ENCODE measurements at regions not wholly inside any gene's neighbourhood (a gene's known extent, or its start where the extent isn't known, plus 50 kb on each side); places are given as distances from the start of the nearest gene placed in this dataset.

GRCh38 chr12:67754933-67755697 is 106.6 kb downstream of the DYRK2 start:
- Histone ChIP-seq H3K4me3 (no peak overlapping the region), H3K9me3 (ENCODE audit: low read depth) (no peaks in the 10 kb centered on the region), H2AFZ (no peak overlapping the region), H3K27me3 (no peaks in the 10 kb centered on the region), H3K4me2 (no peak overlapping the region), H4K20me1 (ENCODE audit: insufficient read depth, poor library complexity, severe bottlenecking) (no peaks in the 10 kb centered on the region), H3K4me1 (ENCODE audit: insufficient read depth) (peaks cover 8% of the 10 kb centered on the region), H3K36me3 (replicated peaks; ENCODE audit: insufficient read depth, low read depth) (no peaks in the 10 kb centered on the region), H3K79me2 (no peaks in the 10 kb centered on the region), H3K27ac (no peak overlapping the region), H3K9me2 (replicated peaks; ENCODE audit: insufficient read depth) (no peaks in the 10 kb centered on the region)
- DNase-seq (ENCODE audit: low spot score): no peak
- WGBS (ENCODE audit: low lambda C conversion rate, missing lambda C conversion rate): 87% methylated on average over 9 of the region's 9 CpGs
- TF ChIP-seq CTCF (IDR thresholded peaks at IDR 0.05; ENCODE audit: poor library complexity) (no peak), EZH2phosphoT487 (IDR thresholded peaks at IDR 0.05; ENCODE audit: low read depth, severe bottlenecking, unreplicated experiment) (no peak), EZH2 (IDR thresholded peaks at IDR 0.05; ENCODE audit: borderline replicate concordance) (no peak)

GRCh38 chr12:67757651-67758050 is 109.1 kb downstream of the DYRK2 start:
- no peak for TF ChIP-seq EZH2 (IDR thresholded peaks at IDR 0.05; ENCODE audit: borderline replicate concordance)
- TF ChIP-seq EZH2phosphoT487 (IDR thresholded peaks at IDR 0.05; ENCODE audit: low read depth, severe bottlenecking, unreplicated experiment): no peak
- no peak for TF ChIP-seq CTCF (IDR thresholded peaks at IDR 0.05; ENCODE audit: poor library complexity)
- WGBS (ENCODE audit: low lambda C conversion rate, missing lambda C conversion rate): 98% methylated on average over 2 of the region's 2 CpGs

GRCh38 chr12:67758119-67758518 is 109.6 kb downstream of the DYRK2 start:
- no peak for DNase-seq (ENCODE audit: low spot score)
- Histone ChIP-seq H3K4me1 (ENCODE audit: insufficient read depth) (no peaks in the 10 kb centered on the region), H3K4me2 (no peak overlapping the region), H3K79me2 (no peaks in the 10 kb centered on the region), H3K27me3 (no peaks in the 10 kb centered on the region), H3K4me3 (no peak overlapping the region), H2AFZ (no peak overlapping the region), H3K9me3 (ENCODE audit: low read depth) (no peaks in the 10 kb centered on the region), H3K27ac (no peak overlapping the region), H4K20me1 (ENCODE audit: insufficient read depth, poor library complexity, severe bottlenecking) (no peaks in the 10 kb centered on the region), H3K9me2 (replicated peaks; ENCODE audit: insufficient read depth) (no peaks in the 10 kb centered on the region), H3K36me3 (replicated peaks; ENCODE audit: insufficient read depth, low read depth) (no peaks in the 10 kb centered on the region)
- no peak for TF ChIP-seq EZH2 (IDR thresholded peaks at IDR 0.05; ENCODE audit: borderline replicate concordance)
- no peak for TF ChIP-seq CTCF (IDR thresholded peaks at IDR 0.05; ENCODE audit: poor library complexity)
- TF ChIP-seq EZH2phosphoT487 (IDR thresholded peaks at IDR 0.05; ENCODE audit: low read depth, severe bottlenecking, unreplicated experiment): no peak
- 79% methylated on average over 2 of the region's 2 CpGs for WGBS (ENCODE audit: low lambda C conversion rate, missing lambda C conversion rate)

More at GRCh38 chr12:67757651-67758050, 109.1 kb downstream of the DYRK2 start:
- Histone ChIP-seq H3K4me1 (ENCODE audit: insufficient read depth) (no peaks in the 10 kb centered on the region), H3K4me3 (no peak overlapping the region), H3K27ac (no peak overlapping the region), H3K9me3 (ENCODE audit: low read depth) (no peaks in the 10 kb centered on the region), H4K20me1 (ENCODE audit: insufficient read depth, poor library complexity, severe bottlenecking) (no peaks in the 10 kb centered on the region), H3K9me2 (replicated peaks; ENCODE audit: insufficient read depth) (no peaks in the 10 kb centered on the region), H3K79me2 (no peaks in the 10 kb centered on the region), H2AFZ (no peak overlapping the region), H3K36me3 (replicated peaks; ENCODE audit: insufficient read depth, low read depth) (no peaks in the 10 kb centered on the region), H3K27me3 (no peaks in the 10 kb centered on the region), H3K4me2 (no peak overlapping the region)
- no peak for DNase-seq (ENCODE audit: low spot score)

Measured in hepatocyte (in vitro differentiated cells).